Activated CD8-positive, alpha-beta T cell treated with anti-CD3 and anti-CD28 coated beads for 36 hours (primary cell): ENCODE measurements at regions not wholly inside any gene's neighbourhood (a gene's known extent, or its start where the extent isn't known, plus 50 kb on each side); places are given as distances from the start of the nearest gene placed in this dataset.

Experiments
- ATAC-seq: fragments of 200-7000 bp; cut with Tn5 transposase; one replicate; pipeline ENCODE4 v1.10.0; 2021; ENCODE audit warnings: mild to moderate bottlenecking, moderate library complexity
- CTCF ChIA-PET: fragments of 350-600 bp; sonication (Branson Sonifier 250); formaldehyde crosslinking; loops from one replicate; lab custom pipeline; 2021; ENCODE audit warnings: antibody characterized with exemption; lab: Charles Lee
- POLR2A ChIA-PET: fragments of 350-600 bp; sonication (Branson Sonifier 250); formaldehyde crosslinking; loops from one replicate; lab custom pipeline; 2021; ENCODE audit warnings: antibody characterized with exemption; lab: Charles Lee
- DNase-seq: peaks from one replicate; pipeline ENCODE4 v3.0.0-alpha.2; 2020
- H3K27ac Mint-ChIP-seq: one replicate; pipeline ENCODE4 v1.8.0; 2021; ENCODE audit warnings: mild to moderate bottlenecking, mixed read lengths
- H3K27me3 Mint-ChIP-seq: one replicate; pipeline ENCODE4 v1.8.0; 2021; ENCODE audit warnings: mixed read lengths
- H3K36me3 Mint-ChIP-seq: one replicate; pipeline ENCODE4 v1.8.0; 2021; ENCODE audit warnings: low read depth, mixed read lengths
- H3K4me1 Mint-ChIP-seq: one replicate; pipeline ENCODE4 v1.8.0; 2021; ENCODE audit warnings: low read depth, mixed read lengths
- H3K4me3 Mint-ChIP-seq: one replicate; pipeline ENCODE4 v1.8.0; 2021; ENCODE audit warnings: mild to moderate bottlenecking, moderate library complexity, mixed read lengths
- H3K9me3 Mint-ChIP-seq: one replicate; pipeline ENCODE4 v1.8.0; 2021; ENCODE audit warnings: mixed read lengths
- CTCF ChIP-seq: fragments of 200-600 bp; IDR thresholded peaks from one replicate; pipeline ENCODE4 v1.8.0; 2022; ENCODE audit warnings: antibody characterized with exemption, mild to moderate bottlenecking
- intact Hi-C: fragments of 100-400 bp; cut with micrococcal nuclease; formaldehyde crosslinking; loops from one replicate; pipeline ENCODE4 v1.10.0; 2022

GRCh38 chr13:80894917-80895316 is 554.0 kb upstream of the SPRY2 start:
- no peak for DNase-seq
- H3K27me3 Mint-ChIP-seq = no peaks in the 10 kb centered on the region
- ChIA-PET POLR2A (no interaction called here), CTCF (no interaction called here)
- no peaks in the 10 kb centered on the region for H3K36me3 Mint-ChIP-seq
- intact Hi-C loops = no loop called here
- no peaks in the 10 kb centered on the region for H3K9me3 Mint-ChIP-seq
- no peak overlapping the region for H3K4me3 Mint-ChIP-seq
- no peak overlapping the region for H3K27ac Mint-ChIP-seq
- no peaks in the 10 kb centered on the region for H3K4me1 Mint-ChIP-seq
- ATAC-seq = no peak
- TF ChIP-seq CTCF = no peak

- no peak for TF ChIP-seq CTCF
- ChIA-PET CTCF (no interaction called here), POLR2A (no interaction called here)
- ATAC-seq (no peak), DNase-seq (no peak)
- Mint-ChIP-seq H3K36me3 (no peaks in the 10 kb centered on the region), H3K27ac (no peak overlapping the region), H3K27me3 (no peaks in the 10 kb centered on the region), H3K9me3 (no peaks in the 10 kb centered on the region), H3K4me3 (no peak overlapping the region), H3K4me1 (no peaks in the 10 kb centered on the region)
- intact Hi-C loops = no loop called here
These were observed 548.9 kb upstream of the SPRY2 start for GRCh38 chr13:80889829-80890228.

DNA sequence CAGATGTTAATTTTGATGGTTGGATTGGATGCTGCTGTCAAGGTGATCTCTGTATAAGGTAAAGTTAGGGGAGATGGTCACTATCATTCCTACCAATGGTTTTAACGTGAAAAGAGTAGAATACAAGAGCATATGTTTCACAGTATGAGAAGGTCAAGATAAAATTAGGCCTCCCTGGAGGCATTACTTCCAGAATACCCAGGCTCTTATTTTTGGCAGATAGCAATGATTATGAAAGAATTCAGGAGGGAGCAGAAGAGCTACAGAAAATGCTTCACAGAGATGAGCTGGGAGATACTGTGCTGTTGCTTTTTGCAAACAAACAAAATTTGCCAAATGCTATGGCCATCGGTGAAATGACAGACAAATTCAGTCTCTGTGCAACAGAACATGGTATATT is 547.5 kb upstream of the SPRY2 start:
- DNase-seq (no peak), ATAC-seq (no peak)
- CTCF ChIA-PET = interaction anchor here (1.7 kb wide), 1 partner anchor 11 kb away, joined by 3 read pairs; no protein-coding TSS in a partner anchor
- no peak for TF ChIP-seq CTCF
- H3K9me3 Mint-ChIP-seq = no peaks in the 10 kb centered on the region
- intact Hi-C loops = no loop called here
- no peaks in the 10 kb centered on the region for H3K36me3 Mint-ChIP-seq
- POLR2A ChIA-PET = no interaction called here
- no peak overlapping the region for H3K27ac Mint-ChIP-seq
- H3K27me3 Mint-ChIP-seq = no peaks in the 10 kb centered on the region
- no peak overlapping the region for H3K4me3 Mint-ChIP-seq
- no peaks in the 10 kb centered on the region for H3K4me1 Mint-ChIP-seq

DNA sequence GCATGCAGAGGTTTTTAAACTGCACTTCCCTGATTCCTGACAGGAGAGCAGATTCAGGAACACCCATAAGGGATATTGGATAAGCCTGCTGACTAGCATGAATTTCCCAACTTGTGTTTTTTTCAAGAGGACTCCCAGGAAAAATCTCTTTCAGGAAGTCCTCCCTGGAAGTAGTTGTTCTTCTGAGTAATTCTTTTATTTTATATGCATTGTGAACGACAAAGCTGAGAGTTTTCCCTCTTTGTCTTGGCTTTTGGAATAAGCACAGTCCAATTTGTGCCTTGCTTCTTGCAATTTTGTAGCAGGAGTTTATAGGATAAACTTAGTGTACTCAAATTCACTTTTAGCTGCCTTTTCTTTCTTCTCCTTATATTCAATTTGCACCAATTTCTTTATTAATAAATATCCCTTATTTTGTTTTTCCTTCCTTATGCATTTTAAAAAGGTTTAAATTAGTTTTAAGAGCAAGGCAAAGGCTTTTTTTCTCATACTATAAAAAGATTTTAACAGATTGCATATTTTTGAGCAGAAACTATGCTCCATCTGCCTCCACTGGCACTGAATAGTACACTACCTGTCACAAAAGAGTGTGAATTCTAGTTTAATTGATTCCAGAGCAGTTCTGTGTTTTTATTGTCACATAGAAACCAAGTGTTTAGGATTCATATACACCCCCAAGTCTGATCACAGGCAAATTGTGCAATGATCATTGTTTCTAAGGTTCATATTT is 543.3 kb upstream of the SPRY2 start:
- no peaks in the 10 kb centered on the region for H3K36me3 Mint-ChIP-seq
- DNase-seq (no peak), ATAC-seq (no peak)
- no peaks in the 10 kb centered on the region for H3K9me3 Mint-ChIP-seq
- intact Hi-C loops = no loop called here
- H3K27me3 Mint-ChIP-seq = no peaks in the 10 kb centered on the region
- CTCF ChIA-PET = no interaction called here
- H3K27ac Mint-ChIP-seq = no peak overlapping the region
- TF ChIP-seq CTCF = no peak
- POLR2A ChIA-PET = no interaction called here
- H3K4me1 Mint-ChIP-seq = no peaks in the 10 kb centered on the region
- H3K4me3 Mint-ChIP-seq = no peak overlapping the region

- no peaks in the 10 kb centered on the region for H3K36me3 Mint-ChIP-seq
- POLR2A ChIA-PET = no interaction called here
- no peak for TF ChIP-seq CTCF
- ATAC-seq (no peak), DNase-seq (no peak)
- no peak overlapping the region for H3K4me3 Mint-ChIP-seq
- no peaks in the 10 kb centered on the region for H3K9me3 Mint-ChIP-seq
- CTCF ChIA-PET = no interaction called here
- no peaks in the 10 kb centered on the region for H3K27me3 Mint-ChIP-seq
- intact Hi-C loops = no loop called here
- H3K27ac Mint-ChIP-seq = no peak overlapping the region
- no peaks in the 10 kb centered on the region for H3K4me1 Mint-ChIP-seq
These were observed 542.6 kb upstream of the SPRY2 start for GRCh38 chr13:80883545-80883944.
